ENCODE measurements at regions not wholly inside any gene's neighbourhood (a gene's known extent, or its start where the extent isn't known, plus 50 kb on each side); places are given as distances from the start of the nearest gene placed in this dataset.
"Not testable (repeated sequence)": the region's sequence is repeated elsewhere in the genome, so short reads cannot be mapped to it uniquely, and the experiment has no call there.

DNA sequence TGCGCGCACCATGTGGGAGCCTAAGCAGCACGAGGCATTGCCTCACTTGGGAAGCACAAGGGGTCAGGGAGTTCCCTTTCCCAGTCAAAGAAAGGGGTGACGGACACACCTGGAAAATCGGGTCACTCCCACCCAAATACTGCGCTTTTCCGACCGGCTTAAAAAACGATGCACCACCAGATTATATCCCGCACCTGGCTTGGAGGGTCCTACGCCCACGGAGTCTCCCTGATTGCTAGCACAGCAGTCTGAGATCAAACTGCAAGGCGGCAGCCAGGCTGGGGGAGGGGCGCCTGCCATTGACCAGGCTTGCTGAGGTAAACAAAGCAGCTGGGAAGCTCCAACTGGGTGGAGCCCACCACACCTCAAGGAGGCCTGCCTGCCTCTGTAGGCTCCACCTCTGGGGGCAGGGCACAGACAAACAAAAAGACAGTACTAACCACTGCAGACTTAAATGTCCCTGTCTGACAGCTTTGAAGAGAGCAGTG is 627.7 kb upstream of the VRK2 start:
- not testable (repeated sequence) for H3K36me3 ChIP-seq (replicated peaks; ENCODE audit: control insufficient read depth, insufficient read depth, low read length); DNase-seq; H3K4me3 ChIP-seq (ENCODE audit: insufficient read depth, low read depth, low read length); H3K27me3 ChIP-seq (ENCODE audit: control insufficient read depth, insufficient read depth, low read length)

DNA sequence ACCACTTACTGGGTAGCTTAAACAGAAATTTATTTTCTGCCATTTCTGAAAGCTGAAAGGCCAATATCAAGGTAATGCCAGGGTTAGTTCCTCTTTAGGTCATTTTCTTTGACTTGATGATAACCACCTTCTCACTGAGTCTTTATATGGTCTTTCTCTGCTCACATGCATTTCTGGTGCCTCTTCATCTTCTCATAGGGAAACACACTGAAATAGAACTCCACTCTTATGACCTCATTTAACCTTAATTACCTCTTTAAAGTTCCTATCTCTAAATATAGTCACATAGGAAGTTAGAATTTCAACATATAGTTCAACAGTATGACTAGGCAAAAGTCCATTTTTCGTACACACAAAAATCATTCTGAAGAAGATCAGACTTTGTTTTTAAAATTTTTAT is 616.8 kb upstream of the VRK2 start:
- no peaks in the 10 kb centered on the region for H3K27me3 ChIP-seq (ENCODE audit: control insufficient read depth, insufficient read depth, low read length)
- no peaks in the 10 kb centered on the region for H3K36me3 ChIP-seq (replicated peaks; ENCODE audit: control insufficient read depth, insufficient read depth, low read length)
- H3K4me3 ChIP-seq (ENCODE audit: insufficient read depth, low read depth, low read length), result no peak overlapping the region
- no peak for DNase-seq

DNA sequence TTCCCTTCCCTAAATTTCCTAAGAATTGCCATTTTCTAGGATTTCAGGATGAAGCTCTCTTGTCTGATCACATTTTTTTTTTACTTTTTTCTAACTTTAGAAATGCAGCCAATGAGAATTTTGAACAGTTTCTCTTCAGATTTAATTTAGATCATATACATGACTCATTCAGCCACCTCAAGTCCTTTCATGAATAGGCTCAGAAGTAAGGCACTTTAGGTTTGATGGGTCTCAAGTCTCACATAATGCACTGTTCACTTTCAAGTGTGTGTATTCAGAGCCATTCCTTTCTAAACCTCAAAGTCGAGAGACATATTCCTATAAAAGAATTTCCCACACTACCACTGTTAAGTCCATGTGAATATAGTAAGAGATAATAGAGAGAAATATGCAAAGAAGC is 614.1 kb upstream of the VRK2 start:
- Histone ChIP-seq H3K27me3 (ENCODE audit: control insufficient read depth, insufficient read depth, low read length) (no peaks in the 10 kb centered on the region), H3K36me3 (replicated peaks; ENCODE audit: control insufficient read depth, insufficient read depth, low read length) (no peaks in the 10 kb centered on the region), H3K4me3 (ENCODE audit: insufficient read depth, low read depth, low read length) (no peak overlapping the region)
- no peak for DNase-seq

DNA sequence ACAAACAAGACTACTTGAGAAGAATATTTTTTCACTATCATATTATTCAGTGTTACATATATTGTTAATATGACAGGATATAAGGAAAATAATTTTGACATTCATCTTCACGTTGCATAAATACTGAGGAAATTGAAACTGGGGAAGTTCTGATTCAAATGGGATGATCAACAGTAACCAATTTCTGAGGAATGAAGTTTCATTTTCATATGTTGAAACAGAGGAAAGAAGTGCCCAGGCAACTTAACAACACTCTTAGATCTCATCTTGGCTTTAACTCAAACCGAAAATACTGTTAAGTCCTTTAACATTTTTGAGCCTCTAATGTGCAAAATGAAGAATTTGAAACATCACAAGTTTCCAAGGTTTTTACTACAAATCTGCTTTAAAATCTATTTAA is 612.2 kb upstream of the VRK2 start:
- H3K27me3 ChIP-seq (ENCODE audit: control insufficient read depth, insufficient read depth, low read length), result no peaks in the 10 kb centered on the region
- H3K4me3 ChIP-seq (ENCODE audit: insufficient read depth, low read depth, low read length), result no peak overlapping the region
- no peak for DNase-seq
- no peaks in the 10 kb centered on the region for H3K36me3 ChIP-seq (replicated peaks; ENCODE audit: control insufficient read depth, insufficient read depth, low read length)

DNA sequence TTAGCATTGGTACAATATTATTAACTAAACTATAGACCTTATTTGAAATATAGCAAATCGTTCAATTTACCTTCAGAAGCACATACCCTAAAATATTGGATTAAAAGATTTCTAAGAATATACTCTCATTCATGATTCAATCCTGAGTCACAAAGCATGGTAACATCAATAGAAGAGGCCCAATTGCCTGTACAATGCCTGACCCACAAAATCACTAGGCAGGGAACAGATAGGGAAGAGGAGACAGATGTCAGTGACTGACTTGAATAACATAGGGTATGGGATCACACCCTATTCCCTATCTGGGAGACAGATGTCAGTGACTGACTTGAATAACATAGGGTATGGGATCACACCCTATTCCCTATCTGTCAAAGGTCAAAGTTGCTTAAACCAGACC is 611.6 kb upstream of the VRK2 start:
- no peaks in the 10 kb centered on the region for H3K36me3 ChIP-seq (replicated peaks; ENCODE audit: control insufficient read depth, insufficient read depth, low read length)
- H3K4me3 ChIP-seq (ENCODE audit: insufficient read depth, low read depth, low read length), result no peak overlapping the region
- DNase-seq, result no peak
- no peaks in the 10 kb centered on the region for H3K27me3 ChIP-seq (ENCODE audit: control insufficient read depth, insufficient read depth, low read length)

DNA sequence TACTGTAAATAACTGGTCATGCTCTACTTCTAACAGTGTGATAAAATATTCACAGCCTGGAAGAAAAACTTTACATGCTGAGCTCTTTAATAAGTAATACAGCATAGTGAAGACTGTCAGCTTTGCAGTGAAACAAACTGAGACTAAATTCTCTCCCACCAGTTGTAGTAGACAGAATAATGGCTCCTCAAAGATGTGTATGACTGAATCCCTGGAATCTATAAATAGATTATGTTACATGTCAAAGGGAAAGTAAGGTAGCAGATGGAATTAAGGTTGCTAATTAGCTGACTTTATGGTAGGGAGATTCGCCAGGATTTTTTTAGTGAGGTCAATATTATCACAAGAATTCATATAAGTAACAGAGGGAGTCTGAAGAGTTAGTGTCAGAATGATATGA is 609.5 kb upstream of the VRK2 start:
- H3K4me3 ChIP-seq (ENCODE audit: insufficient read depth, low read depth, low read length), result no peak overlapping the region
- H3K36me3 ChIP-seq (replicated peaks; ENCODE audit: control insufficient read depth, insufficient read depth, low read length), result no peaks in the 10 kb centered on the region
- DNase-seq, result no peak
- H3K27me3 ChIP-seq (ENCODE audit: control insufficient read depth, insufficient read depth, low read length), result no peaks in the 10 kb centered on the region

DNA sequence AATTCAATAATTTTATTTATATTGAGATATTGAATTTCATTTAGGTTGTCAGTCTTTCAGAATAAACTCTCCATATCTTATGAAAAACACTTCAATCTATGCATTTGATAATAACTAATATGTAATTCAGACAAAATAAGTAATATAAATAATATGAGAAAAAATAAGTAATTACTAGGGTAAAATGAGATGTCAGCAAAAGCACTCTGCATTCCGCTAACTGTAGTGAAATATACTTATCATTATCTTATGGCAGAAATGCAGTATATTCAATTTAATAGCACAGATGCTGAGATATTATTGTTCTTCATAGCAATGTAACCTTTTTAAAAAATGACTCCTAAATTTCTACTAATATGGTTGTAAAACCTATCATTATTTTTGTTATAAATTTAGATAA is 606.2 kb upstream of the VRK2 start:
- Histone ChIP-seq H3K36me3 (replicated peaks; ENCODE audit: control insufficient read depth, insufficient read depth, low read length) (no peaks in the 10 kb centered on the region), H3K27me3 (ENCODE audit: control insufficient read depth, insufficient read depth, low read length) (no peaks in the 10 kb centered on the region), H3K4me3 (ENCODE audit: insufficient read depth, low read depth, low read length) (no peak overlapping the region)
- DNase-seq, result no peak

DNA sequence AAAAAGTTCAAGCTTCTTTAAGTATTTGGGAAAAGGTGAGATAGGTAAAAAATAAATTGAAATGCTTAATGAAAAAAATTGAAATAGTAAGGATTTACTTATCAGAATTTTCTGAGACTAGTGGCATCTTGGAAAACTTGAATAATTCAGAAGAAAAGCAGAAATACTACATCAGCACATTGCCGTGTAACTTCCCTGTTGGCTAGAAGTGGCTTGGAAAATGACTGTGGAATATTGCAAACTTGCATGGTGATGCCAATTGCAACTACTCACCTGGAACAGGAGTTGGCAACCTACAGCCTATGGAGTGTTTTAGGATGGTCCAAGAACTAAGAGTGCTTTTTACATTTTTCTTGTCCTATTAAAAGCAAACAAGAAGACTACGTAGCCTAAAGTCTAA is 603.5 kb upstream of the VRK2 start:
- Histone ChIP-seq H3K36me3 (replicated peaks; ENCODE audit: control insufficient read depth, insufficient read depth, low read length) (no peaks in the 10 kb centered on the region), H3K27me3 (ENCODE audit: control insufficient read depth, insufficient read depth, low read length) (no peaks in the 10 kb centered on the region), H3K4me3 (ENCODE audit: insufficient read depth, low read depth, low read length) (no peak overlapping the region)
- no peak for DNase-seq

DNA sequence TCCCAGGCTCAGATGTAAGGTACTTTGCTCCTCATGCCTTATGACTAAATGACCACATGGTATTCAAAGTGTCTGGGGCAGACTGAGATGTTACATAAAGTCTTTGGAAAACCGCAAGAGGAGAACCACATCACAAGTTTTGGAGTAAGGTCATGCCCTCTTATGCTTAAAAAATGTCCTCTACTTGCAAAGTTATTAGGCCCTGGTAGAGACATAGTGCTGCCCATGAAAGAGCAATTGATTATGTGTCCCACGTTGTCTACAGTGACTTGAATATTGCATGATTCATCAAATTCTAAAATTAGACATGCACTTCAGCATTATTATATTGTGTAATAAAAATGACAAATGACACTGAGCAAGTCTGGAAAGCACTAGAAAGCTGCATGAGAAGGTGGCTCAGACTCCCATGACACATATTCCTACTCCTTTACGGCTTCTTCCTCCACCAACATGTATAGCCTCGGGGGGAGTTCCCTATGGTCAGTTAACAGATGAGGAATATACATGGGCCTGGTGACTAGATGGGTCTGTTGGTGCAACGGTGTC is 602.6 kb upstream of the VRK2 start:
- Histone ChIP-seq H3K27me3 (ENCODE audit: control insufficient read depth, insufficient read depth, low read length) (no peaks in the 10 kb centered on the region), H3K36me3 (replicated peaks; ENCODE audit: control insufficient read depth, insufficient read depth, low read length) (no peaks in the 10 kb centered on the region), H3K4me3 (ENCODE audit: insufficient read depth, low read depth, low read length) (no peak overlapping the region)
- no peak for DNase-seq

DNA sequence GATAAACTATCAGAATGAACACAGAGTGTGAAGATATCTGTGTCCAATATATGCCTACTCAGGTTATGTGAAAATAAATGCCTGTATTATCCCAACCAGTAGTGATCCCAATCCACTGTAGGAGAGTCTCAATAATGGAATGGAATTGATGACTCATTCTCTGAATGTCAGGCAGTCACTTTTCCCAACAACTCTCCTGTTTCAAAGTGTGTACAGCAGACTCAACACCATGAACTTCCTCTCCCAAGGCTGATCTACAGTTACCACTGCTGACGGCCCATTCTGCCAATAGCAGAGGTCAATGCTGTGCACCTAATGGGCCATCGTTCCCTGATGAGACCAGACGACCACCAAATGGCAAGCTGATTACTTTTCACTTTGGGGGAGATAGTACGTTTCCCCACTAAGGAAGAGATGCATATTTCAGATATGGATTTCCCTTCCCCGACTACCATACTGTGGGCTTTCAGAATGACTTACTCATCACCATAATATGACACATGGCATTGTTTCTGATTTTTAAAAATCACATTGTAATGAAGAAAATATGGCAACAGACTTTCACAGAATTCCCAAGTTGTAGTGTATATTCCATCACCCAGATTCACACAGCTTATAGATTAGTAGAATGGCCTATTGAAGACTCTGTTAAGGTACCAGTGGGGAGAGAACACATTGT is 601.7 kb upstream of the VRK2 start:
- Histone ChIP-seq H3K4me3 (ENCODE audit: insufficient read depth, low read depth, low read length) (no peak overlapping the region), H3K27me3 (ENCODE audit: control insufficient read depth, insufficient read depth, low read length) (no peaks in the 10 kb centered on the region), H3K36me3 (replicated peaks; ENCODE audit: control insufficient read depth, insufficient read depth, low read length) (no peaks in the 10 kb centered on the region)
- no peak for DNase-seq

DNA sequence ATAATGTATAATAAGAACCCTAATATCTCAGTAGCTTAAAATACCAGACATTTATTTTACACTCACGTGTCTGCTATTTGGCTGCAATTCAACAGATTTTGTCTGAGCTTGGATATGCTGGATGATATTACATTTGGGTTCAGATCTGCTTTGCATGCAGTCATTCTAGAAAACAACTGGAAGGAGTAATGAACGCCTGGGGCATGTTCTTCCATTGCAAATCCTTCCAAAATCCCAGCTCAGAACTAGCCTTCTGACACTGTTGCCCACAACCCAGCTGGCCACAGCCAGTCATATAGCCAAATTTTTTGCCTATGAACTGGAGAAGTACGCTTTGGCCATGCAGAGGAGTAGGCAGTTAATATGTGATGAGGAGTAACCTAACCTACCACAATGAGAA is 597.8 kb upstream of the VRK2 start:
- no peak for DNase-seq
- Histone ChIP-seq H3K27me3 (ENCODE audit: control insufficient read depth, insufficient read depth, low read length) (no peaks in the 10 kb centered on the region), H3K4me3 (ENCODE audit: insufficient read depth, low read depth, low read length) (no peak overlapping the region), H3K36me3 (replicated peaks; ENCODE audit: control insufficient read depth, insufficient read depth, low read length) (no peaks in the 10 kb centered on the region)

DNA sequence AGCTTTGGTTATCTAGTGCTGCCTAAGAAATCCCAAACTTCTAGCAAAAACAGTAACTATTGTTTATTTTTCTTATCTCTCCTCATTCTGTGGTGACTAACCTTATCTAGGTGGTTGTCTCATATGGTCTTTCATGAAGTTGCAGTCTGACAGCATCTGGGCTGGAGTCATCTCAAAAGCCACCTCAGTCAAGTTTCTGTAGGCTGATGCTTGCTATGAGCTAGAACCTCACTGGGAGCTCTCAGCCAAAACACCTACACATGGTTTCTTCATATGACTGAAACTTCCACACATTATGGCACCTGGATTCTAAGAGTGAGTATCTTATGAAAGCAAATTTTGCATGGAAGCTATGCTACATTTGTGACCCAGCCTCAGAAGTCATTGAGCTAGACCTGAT is 596.4 kb upstream of the VRK2 start:
- Histone ChIP-seq H3K27me3 (ENCODE audit: control insufficient read depth, insufficient read depth, low read length) (no peaks in the 10 kb centered on the region), H3K4me3 (ENCODE audit: insufficient read depth, low read depth, low read length) (no peak overlapping the region)
- DNase-seq, result no peak

DNA sequence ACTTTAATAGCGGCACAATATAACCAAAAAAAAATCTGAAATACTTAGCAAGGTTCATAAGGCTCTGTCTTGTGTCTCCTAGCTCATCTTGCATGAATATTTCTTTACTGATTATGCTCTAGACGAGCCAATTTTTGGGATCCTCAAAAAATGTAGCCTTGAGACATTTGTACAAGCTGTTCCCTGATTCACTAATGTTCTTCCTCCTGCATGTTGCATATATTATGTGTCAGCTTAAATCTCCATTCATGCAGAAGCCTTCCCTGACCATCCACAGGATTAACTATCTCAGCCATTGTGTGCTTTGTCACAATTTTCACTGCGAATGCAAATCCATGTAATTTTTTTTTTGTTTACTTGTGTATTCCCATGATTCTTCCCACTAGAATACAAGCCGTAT is 594.0 kb upstream of the VRK2 start:
- Histone ChIP-seq H3K36me3 (replicated peaks; ENCODE audit: control insufficient read depth, insufficient read depth, low read length) (no peaks in the 10 kb centered on the region), H3K4me3 (ENCODE audit: insufficient read depth, low read depth, low read length) (no peak overlapping the region), H3K27me3 (ENCODE audit: control insufficient read depth, insufficient read depth, low read length) (no peaks in the 10 kb centered on the region)
- no peak for DNase-seq

More for the DNA sequence above, 596.4 kb upstream of the VRK2 start:
- no peaks in the 10 kb centered on the region for H3K36me3 ChIP-seq (replicated peaks; ENCODE audit: control insufficient read depth, insufficient read depth, low read length)

DNA sequence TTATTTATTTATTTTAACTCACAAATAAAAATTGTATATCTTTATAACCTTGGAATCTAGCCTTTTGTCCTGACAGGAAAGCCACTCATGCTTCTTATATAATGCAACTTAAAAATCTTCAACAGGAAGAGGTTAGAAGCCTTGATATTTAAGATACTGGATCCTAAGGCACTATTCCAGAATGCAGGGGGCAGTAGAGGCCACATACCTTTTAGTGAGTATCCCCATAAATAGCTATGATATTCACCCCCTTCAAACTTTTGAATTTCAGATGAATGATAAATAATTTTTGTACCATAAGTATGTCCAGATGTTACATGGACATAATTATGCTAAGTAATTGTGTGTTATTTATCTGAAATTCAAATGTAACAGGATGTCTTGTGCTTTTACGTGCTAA is 592.7 kb upstream of the VRK2 start:
- DNase-seq, result peak; percentile 4
- Histone ChIP-seq H3K36me3 (replicated peaks; ENCODE audit: control insufficient read depth, insufficient read depth, low read length) (no peaks in the 10 kb centered on the region), H3K27me3 (ENCODE audit: control insufficient read depth, insufficient read depth, low read length) (no peaks in the 10 kb centered on the region), H3K4me3 (ENCODE audit: insufficient read depth, low read depth, low read length) (no peak overlapping the region)

DNA sequence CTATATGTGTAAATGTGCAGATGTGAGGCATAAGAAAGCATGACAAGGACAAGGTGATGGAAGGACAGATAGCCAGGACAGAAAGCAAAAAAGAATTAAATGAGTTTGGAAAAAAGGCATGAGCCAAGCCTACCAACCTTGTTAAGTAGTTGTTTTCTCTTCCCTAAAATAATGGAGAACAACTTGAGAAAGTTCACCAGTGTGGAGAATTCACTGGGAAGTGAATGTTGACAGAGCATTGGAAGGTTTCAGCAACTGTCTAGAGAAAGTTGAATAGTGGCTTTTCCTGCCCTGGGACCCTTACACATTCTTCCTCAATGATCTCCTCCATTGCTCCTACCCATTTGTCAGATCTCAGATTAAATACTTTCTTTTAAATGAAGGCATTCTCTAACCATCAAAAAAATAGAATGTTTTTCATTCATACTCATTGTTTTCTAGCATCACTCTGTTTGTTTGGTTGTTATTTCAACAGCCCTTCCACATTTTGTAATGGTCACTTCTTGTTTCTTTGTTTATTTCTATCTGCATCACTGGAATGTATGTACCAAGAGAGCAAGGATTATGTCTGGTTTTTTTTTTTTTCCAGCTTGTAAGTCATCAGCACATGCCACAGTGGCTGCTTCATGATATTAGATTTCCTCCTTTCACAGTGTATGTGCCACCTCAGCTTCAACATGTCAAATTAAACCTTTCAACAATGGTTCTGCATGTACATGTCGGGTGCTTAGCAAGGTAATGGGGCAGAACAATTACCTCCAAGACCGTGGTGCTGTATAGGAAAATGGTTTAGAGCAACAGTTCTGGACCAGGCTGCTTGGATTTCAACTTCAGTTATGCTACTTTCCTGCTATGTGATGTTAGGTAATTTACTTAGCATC is 586.0 kb upstream of the VRK2 start:
- no peak for DNase-seq
- H3K27me3 ChIP-seq (ENCODE audit: control insufficient read depth, insufficient read depth, low read length), result no peaks in the 10 kb centered on the region
- no peaks in the 10 kb centered on the region for H3K36me3 ChIP-seq (replicated peaks; ENCODE audit: control insufficient read depth, insufficient read depth, low read length)
- H3K4me3 ChIP-seq (ENCODE audit: insufficient read depth, low read depth, low read length), result no peak overlapping the region
